UCSD-AML1 (cell line): ENCODE measurements at regions not wholly inside any gene's neighbourhood (a gene's known extent, or its start where the extent isn't known, plus 50 kb on each side); places are given as distances from the start of the nearest gene placed in this dataset.
"Not testable (repeated sequence)": the region's sequence is repeated elsewhere in the genome, so short reads cannot be mapped to it uniquely, and the experiment has no call there.

Experiments
- DNase-seq: peaks from one replicate; lab custom pipeline; 2025; ENCODE audit not compliant: unreplicated experiment; lab: John Stamatoyannopoulos, UW

GRCh38 chr12:131586761-131587160, 124.1 kb upstream of the SFSWAP start:
- no peak for DNase-seq

- no peak for DNase-seq
These were observed 123.3 kb upstream of the SFSWAP start for GRCh38 chr12:131587565-131587964.

- no peak for DNase-seq
These were observed 121.5 kb upstream of the SFSWAP start for GRCh38 chr12:131589221-131589897.

- no peak for DNase-seq
These were observed 120.9 kb upstream of the SFSWAP start for GRCh38 chr12:131589966-131590365.

GRCh38 chr12:131591136-131591535, 119.8 kb upstream of the SFSWAP start:
- no peak for DNase-seq

- no peak for DNase-seq
These were observed 118.9 kb upstream of the SFSWAP start for GRCh38 chr12:131591714-131592709.

- no peak for DNase-seq
These were observed 117.9 kb upstream of the SFSWAP start for GRCh38 chr12:131592972-131593371.

- no peak for DNase-seq
These were observed 117.5 kb upstream of the SFSWAP start for GRCh38 chr12:131593406-131593805.

- DNase-seq, result no peak
These were observed 114.8 kb upstream of the SFSWAP start for GRCh38 chr12:131596115-131596514.

GRCh38 chr12:131597333-131597732, 113.6 kb upstream of the SFSWAP start:
- DNase-seq, result no peak

- DNase-seq, result no peak
These were observed 112.2 kb upstream of the SFSWAP start for GRCh38 chr12:131598717-131599116.

- DNase-seq, result no peak
These were observed 111.4 kb upstream of the SFSWAP start for GRCh38 chr12:131599190-131600159.

GRCh38 chr12:131600160-131600532, 110.7 kb upstream of the SFSWAP start:
- DNase-seq, result no peak

- DNase-seq, result not testable (repeated sequence)
These were observed 109.4 kb upstream of the SFSWAP start for GRCh38 chr12:131601499-131601898.

- no peak for DNase-seq
These were observed 107.6 kb upstream of the SFSWAP start for GRCh38 chr12:131603106-131603938.

- peak; percentile 77 for DNase-seq
These were observed 106.7 kb upstream of the SFSWAP start for GRCh38 chr12:131603939-131604795.

- no peak for DNase-seq
These were observed 106.0 kb upstream of the SFSWAP start for GRCh38 chr12:131604859-131605258.

GRCh38 chr12:131605304-131605829, 105.5 kb upstream of the SFSWAP start:
- DNase-seq, result no peak
